Kidney (tissue), 13 donors: ENCODE measurements at regions not wholly inside any gene's neighbourhood (a gene's known extent, or its start where the extent isn't known, plus 50 kb on each side); places are given as distances from the start of the nearest gene placed in this dataset.

Experiments used
- DNase-seq, 5 donors: peaks; one replicate each; pipeline ENCODE4 v3.0.0-alpha.2; 2013 to 2020
- FAIRE-seq: peaks from 2 replicates; lab custom pipeline; 2012; peaks lifted over from hg19 to GRCh38; lab: Jason Lieb, UNC
- H3K27ac ChIP-seq, 2 donors: one replicate each; pipeline ENCODE4 v1.7.0; 2013; ENCODE audit warnings: low read depth in 2 of 2, low read length in 2 of 2, inconsistent platforms in 1 of 2
- H3K27me3 ChIP-seq: one replicate; pipeline ENCODE4 v1.7.1; 2013; ENCODE audit warnings: low read length, inconsistent platforms; ENCODE audit not compliant: control insufficient read depth, insufficient read depth
- H3K36me3 ChIP-seq, 3 donors: one replicate each; pipeline versions ENCODE4 v1.7.0 to v1.7.1; 2013; ENCODE audit warnings: low read length in 3 of 3, control low read depth in 1 of 3, inconsistent platforms in 1 of 3; ENCODE audit not compliant: insufficient read depth in 3 of 3, control insufficient read depth in 2 of 3
- H3K4me1 ChIP-seq, 3 donors: one replicate each; pipeline versions ENCODE4 v1.7.0 to v1.7.1; 2013; ENCODE audit warnings: low read length in 3 of 3, inconsistent platforms in 1 of 3, low read depth in 1 of 3; ENCODE audit not compliant: control insufficient read depth in 2 of 3, insufficient read depth in 2 of 3
- H3K4me3 ChIP-seq, 3 donors: one replicate each; pipeline versions ENCODE4 v1.7.0 to v1.8.1; 2013; ENCODE audit warnings: low read length in 3 of 3, control low read depth in 1 of 3, inconsistent platforms in 1 of 3
- H3K9ac ChIP-seq, 3 donors: one replicate each; pipeline versions ENCODE4 v1.7.0 to v1.7.1; 2013; ENCODE audit warnings: low read length in 3 of 3, control low read depth in 1 of 3, inconsistent platforms in 1 of 3
- H3K9me3 ChIP-seq, 3 donors: one replicate each; pipeline versions ENCODE4 v1.7.0 to v1.7.1; 2013; ENCODE audit warnings: low read length in 3 of 3, control low read depth in 1 of 3, inconsistent platforms in 1 of 3; ENCODE audit not compliant: control insufficient read depth in 2 of 3, insufficient read depth in 1 of 3
- intact Hi-C: fragments of 100-400 bp; cut with DNase I; formaldehyde crosslinking; loops from one replicate; pipeline ENCODE4 v1.11.1; 2022
- TF ChIP-seq, protein P1 (sequence below): IDR thresholded peaks from 3 replicates; pipeline ENCODE4 v1.5.1; 2012; ENCODE audit warnings: mild to moderate bottlenecking, moderate library complexity, borderline replicate concordance; ENCODE audit not compliant: insufficient read depth; ENCODE audit errors: extremely low read depth
- donor health status: control.
- donor health status: control.
- donor health status: control.
- donor health status: control.
- donor health status: control.
- donor health status: DM: yes; HTN: yes; CAD: no.
- donor health status: Normal renal cell carcinoma (clear cell type).

DNA sequence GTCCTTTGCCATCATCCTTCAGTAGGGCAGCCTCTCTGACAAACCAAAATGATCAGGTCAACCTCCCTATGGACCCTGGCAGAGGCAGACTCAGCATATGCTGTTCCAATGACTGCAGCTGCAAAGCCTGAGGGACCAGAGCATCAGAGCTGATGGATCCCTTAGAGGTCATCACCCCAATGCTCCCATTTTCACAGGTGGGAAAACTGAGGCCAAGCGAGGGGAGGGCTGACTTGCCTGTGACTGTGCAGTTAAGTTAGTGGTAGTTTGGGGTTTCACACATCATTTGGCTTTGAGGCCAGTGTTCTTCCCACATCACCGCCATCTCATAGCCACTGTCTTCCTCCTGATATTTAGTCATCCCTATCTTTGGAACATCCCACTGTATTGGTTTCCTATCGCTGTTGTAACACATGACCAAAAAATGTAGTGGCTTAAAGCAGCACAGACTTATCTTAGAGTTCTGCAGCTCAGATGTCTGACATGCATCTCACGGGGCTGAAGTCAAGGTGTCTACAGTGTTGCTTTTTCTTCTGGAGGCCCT lies 69.3 kb upstream of the PDZD8 start:
- FAIRE-seq (no peak), DNase-seq (no peak)
- Histone ChIP-seq H3K9ac (no peak overlapping the region), H3K27me3 (no peaks in the 10 kb centered on the region), H3K36me3 (no peaks in the 10 kb centered on the region), H3K27ac (no peak overlapping the region), H3K4me1 (no peaks in the 10 kb centered on the region), H3K4me3 (no peak overlapping the region), H3K9me3 (no peaks in the 10 kb centered on the region)
- intact Hi-C loops = no loop called here
- TF ChIP-seq, protein P1, sequence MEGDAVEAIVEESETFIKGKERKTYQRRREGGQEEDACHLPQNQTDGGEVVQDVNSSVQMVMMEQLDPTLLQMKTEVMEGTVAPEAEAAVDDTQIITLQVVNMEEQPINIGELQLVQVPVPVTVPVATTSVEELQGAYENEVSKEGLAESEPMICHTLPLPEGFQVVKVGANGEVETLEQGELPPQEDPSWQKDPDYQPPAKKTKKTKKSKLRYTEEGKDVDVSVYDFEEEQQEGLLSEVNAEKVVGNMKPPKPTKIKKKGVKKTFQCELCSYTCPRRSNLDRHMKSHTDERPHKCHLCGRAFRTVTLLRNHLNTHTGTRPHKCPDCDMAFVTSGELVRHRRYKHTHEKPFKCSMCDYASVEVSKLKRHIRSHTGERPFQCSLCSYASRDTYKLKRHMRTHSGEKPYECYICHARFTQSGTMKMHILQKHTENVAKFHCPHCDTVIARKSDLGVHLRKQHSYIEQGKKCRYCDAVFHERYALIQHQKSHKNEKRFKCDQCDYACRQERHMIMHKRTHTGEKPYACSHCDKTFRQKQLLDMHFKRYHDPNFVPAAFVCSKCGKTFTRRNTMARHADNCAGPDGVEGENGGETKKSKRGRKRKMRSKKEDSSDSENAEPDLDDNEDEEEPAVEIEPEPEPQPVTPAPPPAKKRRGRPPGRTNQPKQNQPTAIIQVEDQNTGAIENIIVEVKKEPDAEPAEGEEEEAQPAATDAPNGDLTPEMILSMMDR = no peak

DNA sequence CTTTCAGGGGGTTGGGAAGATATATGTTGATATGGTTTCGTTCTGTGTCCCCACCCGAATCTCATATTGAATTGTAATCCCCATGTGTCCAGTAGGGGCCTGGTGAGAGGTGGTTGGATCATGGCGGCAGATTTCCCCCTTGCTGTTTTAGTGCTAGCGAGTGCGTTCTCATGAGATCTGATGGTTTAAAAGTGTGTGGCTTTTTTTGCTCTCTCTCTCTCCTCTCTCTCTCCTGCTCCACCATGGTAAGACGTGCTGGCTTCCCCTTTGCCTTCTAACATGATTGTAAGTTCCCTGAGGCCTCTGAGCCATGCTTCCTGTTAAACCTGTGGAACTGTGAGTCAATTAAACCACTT lies 68.4 kb upstream of the PDZD8 start:
- H3K4me1 ChIP-seq = no peaks in the 10 kb centered on the region
- H3K27me3 ChIP-seq = no peaks in the 10 kb centered on the region
- DNase-seq (no peak), FAIRE-seq (no peak)
- intact Hi-C loops = no loop called here
- no peaks in the 10 kb centered on the region for H3K36me3 ChIP-seq
- no peaks in the 10 kb centered on the region for H3K9me3 ChIP-seq
- H3K27ac ChIP-seq = no peak overlapping the region
- TF ChIP-seq, protein P1 = no peak
- H3K9ac ChIP-seq = no peak overlapping the region
- H3K4me3 ChIP-seq = no peak overlapping the region

DNA sequence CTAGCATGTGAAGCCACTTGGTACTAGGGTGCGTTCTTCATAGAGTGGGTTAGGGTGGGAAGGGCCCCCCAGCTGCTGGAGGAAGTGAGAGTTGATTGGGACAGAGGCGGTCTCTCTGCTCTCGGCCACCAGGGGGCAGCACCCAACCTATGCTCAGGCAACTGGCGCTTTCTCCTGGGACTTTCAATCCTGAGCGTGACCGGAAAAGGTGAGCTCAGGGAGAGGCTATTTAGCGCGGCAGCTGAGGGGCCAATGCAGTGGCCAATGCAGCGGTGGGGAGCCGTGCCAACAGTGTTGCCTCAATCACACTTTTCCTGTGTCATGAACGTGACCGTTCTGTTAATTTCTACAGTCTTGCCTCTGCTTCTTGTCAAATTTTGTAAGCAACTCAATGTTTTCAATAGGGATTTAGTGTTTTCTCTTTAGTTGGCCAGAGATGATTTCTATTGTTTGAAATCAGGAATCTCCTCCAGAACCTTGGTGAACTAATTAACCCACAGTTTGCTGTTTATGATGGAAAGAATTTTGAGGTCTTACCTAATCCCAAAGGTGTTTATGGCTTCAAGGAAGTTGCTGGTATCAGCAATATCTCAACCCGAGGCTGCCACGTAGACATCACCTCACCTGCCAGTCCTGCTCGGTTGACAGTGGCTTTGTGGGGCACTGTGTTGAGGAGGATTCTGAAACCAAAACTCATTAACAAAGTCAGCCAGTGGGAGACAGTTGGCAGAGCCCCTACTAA lies 67.9 kb upstream of the PDZD8 start:
- H3K9ac ChIP-seq = no peak overlapping the region
- no peaks in the 10 kb centered on the region for H3K36me3 ChIP-seq
- no peaks in the 10 kb centered on the region for H3K27me3 ChIP-seq
- TF ChIP-seq, protein P1 = peak; percentile 90
- FAIRE-seq = no peak
- no peaks in the 10 kb centered on the region for H3K4me1 ChIP-seq
- intact Hi-C loops = no loop called here
- no peak overlapping the region for H3K27ac ChIP-seq
- H3K9me3 ChIP-seq = no peaks in the 10 kb centered on the region
- H3K4me3 ChIP-seq = peak overlapping the region in 2 of 3 donors; percentile 36 to 61
- DNase-seq = peak; percentile 84 to 91 (median 87)

DNA sequence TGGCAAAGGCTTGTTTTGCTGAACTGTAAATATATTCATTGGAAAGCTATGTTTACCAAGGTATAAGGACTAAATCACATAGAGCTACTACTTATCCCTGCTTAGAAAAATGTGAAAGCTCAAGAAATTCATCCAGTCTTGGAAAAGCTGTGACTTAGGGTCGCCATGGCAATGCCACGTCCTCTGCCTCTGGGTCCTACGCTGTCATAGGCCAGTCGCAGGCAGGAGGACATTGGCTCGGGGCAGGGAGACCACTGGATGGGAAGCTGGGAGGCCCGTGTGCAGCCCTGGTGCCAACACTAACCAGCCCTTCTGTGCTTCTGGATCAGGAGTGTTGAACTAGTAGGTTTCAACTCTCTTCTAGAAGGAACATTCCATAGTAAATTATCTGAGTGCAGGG lies 67.3 kb upstream of the PDZD8 start:
- no peak overlapping the region for H3K9ac ChIP-seq
- TF ChIP-seq, protein P1 = no peak
- H3K4me1 ChIP-seq = no peaks in the 10 kb centered on the region
- no peaks in the 10 kb centered on the region for H3K36me3 ChIP-seq
- H3K9me3 ChIP-seq = no peaks in the 10 kb centered on the region
- no peak overlapping the region for H3K4me3 ChIP-seq
- intact Hi-C loops = no loop called here
- H3K27ac ChIP-seq = no peak overlapping the region
- no peak for FAIRE-seq
- no peak for DNase-seq
- H3K27me3 ChIP-seq = no peaks in the 10 kb centered on the region
